GM20000 (cell line): ENCODE measurements at regions not wholly inside any gene's neighbourhood (a gene's known extent, or its start where the extent isn't known, plus 50 kb on each side); places are given as distances from the start of the nearest gene placed in this dataset.

Source experiments
- DNase-seq: peaks from one replicate; pipeline ENCODE4 v3.0.0; 2012; ENCODE audit warnings: low spot score
- TF ChIP-seq, protein P1 (sequence below): IDR thresholded peaks from 2 replicates; pipeline ENCODE4 v1.5.1; 2012; ENCODE audit warnings: mild to moderate bottlenecking, control low read depth; ENCODE audit errors: extremely low read depth, missing control alignments

DNA sequence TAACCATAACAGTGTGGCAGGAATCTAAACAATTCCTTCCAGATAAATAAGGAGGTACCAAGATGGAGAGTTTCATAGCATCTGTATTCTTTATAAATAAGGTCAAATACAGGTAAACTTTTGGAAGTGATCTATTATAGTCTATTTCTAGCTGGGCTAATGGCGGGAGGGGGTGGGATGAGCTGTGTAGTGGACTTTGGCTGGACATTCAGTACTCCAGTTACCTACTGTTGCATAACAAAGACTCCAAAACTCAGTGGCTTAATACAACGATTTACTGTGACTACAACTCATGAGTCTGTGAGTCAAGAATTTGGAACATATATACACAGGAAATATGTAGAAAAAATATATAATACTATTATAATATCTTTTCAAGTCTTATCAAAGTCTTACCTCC, 496.1 kb downstream of the BCL11B start:
- TF ChIP-seq, protein P1, sequence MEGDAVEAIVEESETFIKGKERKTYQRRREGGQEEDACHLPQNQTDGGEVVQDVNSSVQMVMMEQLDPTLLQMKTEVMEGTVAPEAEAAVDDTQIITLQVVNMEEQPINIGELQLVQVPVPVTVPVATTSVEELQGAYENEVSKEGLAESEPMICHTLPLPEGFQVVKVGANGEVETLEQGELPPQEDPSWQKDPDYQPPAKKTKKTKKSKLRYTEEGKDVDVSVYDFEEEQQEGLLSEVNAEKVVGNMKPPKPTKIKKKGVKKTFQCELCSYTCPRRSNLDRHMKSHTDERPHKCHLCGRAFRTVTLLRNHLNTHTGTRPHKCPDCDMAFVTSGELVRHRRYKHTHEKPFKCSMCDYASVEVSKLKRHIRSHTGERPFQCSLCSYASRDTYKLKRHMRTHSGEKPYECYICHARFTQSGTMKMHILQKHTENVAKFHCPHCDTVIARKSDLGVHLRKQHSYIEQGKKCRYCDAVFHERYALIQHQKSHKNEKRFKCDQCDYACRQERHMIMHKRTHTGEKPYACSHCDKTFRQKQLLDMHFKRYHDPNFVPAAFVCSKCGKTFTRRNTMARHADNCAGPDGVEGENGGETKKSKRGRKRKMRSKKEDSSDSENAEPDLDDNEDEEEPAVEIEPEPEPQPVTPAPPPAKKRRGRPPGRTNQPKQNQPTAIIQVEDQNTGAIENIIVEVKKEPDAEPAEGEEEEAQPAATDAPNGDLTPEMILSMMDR: no peak
- DNase-seq: no peak

DNA sequence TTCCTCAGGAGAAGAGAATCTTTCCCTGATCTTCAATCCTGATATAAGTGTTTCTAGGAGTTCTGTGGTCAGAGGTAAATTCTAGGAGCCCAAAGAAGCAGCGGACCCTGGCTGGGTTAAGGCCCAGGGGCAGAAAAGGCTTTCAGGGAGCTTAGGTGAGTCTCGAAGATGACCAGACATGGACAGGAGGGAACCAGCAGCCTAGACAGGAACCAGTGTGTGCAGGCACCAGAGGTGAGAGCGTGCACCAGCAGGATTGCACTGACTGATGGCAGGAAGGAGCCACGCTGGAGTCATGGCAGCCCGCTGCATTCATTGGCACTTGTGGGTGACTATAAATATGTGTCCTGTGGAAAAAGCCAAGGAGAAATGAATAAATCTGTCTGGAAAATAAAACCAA, 489.9 kb downstream of the BCL11B start:
- TF ChIP-seq, protein P1: no peak
- DNase-seq: no peak

DNA sequence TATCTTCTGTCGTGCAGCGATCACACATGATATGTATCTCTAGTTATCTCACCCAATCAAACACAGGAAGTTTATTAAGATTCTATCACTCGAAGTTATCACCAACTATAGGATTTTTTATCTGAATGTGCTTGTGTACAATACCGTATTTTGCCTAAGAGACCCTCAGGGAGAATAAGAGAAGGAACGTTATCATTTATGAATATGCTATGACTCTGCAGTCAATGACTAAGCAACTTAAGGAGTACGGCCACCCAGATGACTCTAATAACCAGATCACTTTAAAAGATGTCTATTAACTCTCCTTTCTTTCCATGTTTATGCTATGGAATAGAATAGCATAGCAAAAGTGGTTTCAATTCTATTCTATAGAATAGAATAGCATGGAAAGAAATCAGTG, 486.4 kb downstream of the BCL11B start:
- TF ChIP-seq, protein P1: no peak
- no peak for DNase-seq

DNA sequence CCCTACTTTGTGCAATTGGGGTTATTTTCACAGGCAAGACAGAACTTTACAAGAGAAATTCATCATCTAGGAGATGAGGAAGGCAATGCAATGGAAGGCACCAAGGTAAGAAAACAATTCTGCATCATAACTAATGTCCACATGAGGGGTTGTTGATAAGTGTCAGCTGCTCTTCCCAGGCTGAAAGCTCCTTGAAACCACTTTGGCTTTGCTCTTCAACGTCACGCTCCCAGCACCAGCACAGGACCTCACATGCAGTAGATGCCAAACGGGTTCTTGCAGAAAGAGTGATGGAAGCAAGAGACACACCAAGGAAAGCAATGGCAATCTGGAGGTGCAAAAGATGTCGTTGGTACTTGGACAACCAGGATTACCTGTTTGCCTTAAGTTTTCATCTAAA, 485.5 kb downstream of the BCL11B start:
- no peak for DNase-seq
- TF ChIP-seq, protein P1: no peak

DNA sequence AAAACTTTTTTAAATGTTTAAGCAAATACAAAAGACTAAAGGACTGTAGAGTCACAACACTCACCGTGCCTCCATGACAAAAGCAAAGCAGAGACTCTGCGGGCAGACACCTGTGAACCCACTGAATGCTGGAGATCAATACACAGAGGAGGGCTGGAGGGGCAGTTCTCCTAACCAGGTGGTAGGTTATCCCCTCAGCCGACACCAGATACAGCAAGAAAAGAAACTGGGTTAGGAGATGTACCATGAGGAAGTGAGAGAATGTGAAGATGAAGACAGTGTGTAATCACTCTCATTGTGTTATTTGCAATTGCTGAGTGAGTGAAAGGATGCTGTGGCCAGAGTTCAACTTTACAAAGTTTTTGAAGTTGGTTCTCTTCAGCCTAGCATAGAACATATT, 480.3 kb downstream of the BCL11B start:
- DNase-seq: no peak
- TF ChIP-seq, protein P1: no peak

DNA sequence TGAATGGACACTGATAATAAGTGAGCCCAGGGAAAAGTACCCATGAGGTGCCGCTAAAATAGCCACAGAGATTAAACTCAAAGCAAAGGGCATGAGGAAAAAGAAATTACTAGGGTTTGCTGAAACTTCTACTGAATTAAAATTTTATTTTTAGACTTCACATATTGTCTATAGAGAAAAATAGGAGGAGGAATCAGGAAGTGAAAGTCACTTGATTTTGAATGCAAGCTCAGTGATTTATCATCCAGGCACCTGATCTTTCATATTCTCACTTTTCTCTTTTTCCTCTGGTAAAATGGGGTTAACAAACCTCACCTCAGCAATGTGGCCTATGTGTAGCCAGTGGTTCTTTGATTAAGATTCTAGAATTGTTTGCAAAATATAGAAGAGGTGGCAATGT, 479.8 kb downstream of the BCL11B start:
- DNase-seq: no peak
- TF ChIP-seq, protein P1: no peak

DNA sequence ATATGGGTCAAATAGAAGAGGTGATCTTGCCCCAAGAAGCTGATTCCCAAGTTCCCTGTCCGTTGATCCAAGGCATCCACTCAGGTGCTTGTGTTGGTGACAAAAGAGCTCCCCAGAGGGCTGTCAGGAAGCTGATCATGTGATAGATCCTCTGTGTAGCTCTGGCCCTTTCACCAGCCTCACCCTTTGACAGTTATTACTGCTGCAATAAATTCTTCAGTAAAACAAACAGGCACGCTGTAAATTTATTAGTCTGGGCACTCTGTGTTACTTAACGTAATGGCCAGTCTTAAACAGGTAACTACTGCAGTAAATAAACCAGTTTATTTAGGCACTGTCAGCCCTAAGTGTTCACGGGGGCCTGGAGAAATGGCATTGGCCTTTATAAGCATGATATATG, 473.9 kb downstream of the BCL11B start:
- TF ChIP-seq, protein P1: no peak
- no peak for DNase-seq
